Colonic mucosa (tissue), 4 donors: ENCODE measurements at regions not wholly inside any gene's neighbourhood (a gene's known extent, or its start where the extent isn't known, plus 50 kb on each side); places are given as distances from the start of the nearest gene placed in this dataset.
"Not testable (repeated sequence)": the region's sequence is repeated elsewhere in the genome, so short reads cannot be mapped to it uniquely, and the experiment has no call there.

ENCODE experiments used
- DNase-seq: peaks from one replicate; pipeline ENCODE4 v3.0.0-alpha.2; 2020
- H3K27ac ChIP-seq: fragments of 200-600 bp; one replicate; pipeline ENCODE4 v1.8.0; 2021
- H3K27me3 ChIP-seq: fragments of 200-600 bp; one replicate; pipeline ENCODE4 v1.8.0; 2021
- H3K36me3 ChIP-seq: fragments of 200-600 bp; one replicate; pipeline ENCODE4 v1.8.0; 2021
- H3K4me1 ChIP-seq: fragments of 200-600 bp; one replicate; pipeline ENCODE4 v1.8.0; 2021; ENCODE audit warnings: mild to moderate bottlenecking
- H3K4me3 ChIP-seq: fragments of 200-600 bp; one replicate; pipeline ENCODE4 v1.8.0; 2021
- H3K9ac ChIP-seq, 2 donors: one replicate each; pipeline ENCODE4 v1.7.0; 2013; ENCODE audit warnings: control low read depth in 2 of 2, low read depth in 2 of 2, low read length in 2 of 2
- H3K9me3 ChIP-seq: fragments of 200-600 bp; one replicate; pipeline ENCODE4 v1.8.0; 2021
- intact Hi-C: fragments of 100-400 bp; cut with DNase I; formaldehyde crosslinking; loops from one replicate; pipeline ENCODE4 v1.14.1; 2022
- TF ChIP-seq, protein P1 (sequence below): fragments of 200-600 bp; IDR thresholded peaks from one replicate; pipeline ENCODE4 v1.8.0; 2022; ENCODE audit warnings: antibody characterized with exemption, mild to moderate bottlenecking
- donor health status: healthy.
- donor health status: DM: no; HTN: no; CAD: no.
- donor health status: DM: no; HTN: no; CAD: no.

DNA sequence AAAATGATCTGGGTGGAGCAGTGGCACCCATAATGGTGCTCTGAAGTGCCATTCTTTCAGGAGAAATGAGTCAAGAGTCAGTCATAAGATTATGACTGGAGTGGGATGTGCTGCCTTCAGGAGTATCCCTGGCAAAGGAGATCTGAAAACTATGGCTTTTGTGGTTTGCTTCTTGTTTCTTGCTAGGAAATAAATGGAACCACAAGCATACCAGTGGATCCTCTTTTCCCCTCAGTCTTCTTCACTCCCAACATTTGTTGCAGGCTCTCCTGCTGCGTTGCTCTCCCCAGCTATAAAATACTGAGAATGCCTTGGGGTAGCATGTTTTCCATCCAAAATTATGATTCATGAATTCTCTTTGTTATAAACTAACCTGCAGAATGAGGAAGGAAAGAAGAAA, 199.1 kb downstream of the NNT start:
- TF ChIP-seq, protein P1, sequence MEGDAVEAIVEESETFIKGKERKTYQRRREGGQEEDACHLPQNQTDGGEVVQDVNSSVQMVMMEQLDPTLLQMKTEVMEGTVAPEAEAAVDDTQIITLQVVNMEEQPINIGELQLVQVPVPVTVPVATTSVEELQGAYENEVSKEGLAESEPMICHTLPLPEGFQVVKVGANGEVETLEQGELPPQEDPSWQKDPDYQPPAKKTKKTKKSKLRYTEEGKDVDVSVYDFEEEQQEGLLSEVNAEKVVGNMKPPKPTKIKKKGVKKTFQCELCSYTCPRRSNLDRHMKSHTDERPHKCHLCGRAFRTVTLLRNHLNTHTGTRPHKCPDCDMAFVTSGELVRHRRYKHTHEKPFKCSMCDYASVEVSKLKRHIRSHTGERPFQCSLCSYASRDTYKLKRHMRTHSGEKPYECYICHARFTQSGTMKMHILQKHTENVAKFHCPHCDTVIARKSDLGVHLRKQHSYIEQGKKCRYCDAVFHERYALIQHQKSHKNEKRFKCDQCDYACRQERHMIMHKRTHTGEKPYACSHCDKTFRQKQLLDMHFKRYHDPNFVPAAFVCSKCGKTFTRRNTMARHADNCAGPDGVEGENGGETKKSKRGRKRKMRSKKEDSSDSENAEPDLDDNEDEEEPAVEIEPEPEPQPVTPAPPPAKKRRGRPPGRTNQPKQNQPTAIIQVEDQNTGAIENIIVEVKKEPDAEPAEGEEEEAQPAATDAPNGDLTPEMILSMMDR, result no peak

DNA sequence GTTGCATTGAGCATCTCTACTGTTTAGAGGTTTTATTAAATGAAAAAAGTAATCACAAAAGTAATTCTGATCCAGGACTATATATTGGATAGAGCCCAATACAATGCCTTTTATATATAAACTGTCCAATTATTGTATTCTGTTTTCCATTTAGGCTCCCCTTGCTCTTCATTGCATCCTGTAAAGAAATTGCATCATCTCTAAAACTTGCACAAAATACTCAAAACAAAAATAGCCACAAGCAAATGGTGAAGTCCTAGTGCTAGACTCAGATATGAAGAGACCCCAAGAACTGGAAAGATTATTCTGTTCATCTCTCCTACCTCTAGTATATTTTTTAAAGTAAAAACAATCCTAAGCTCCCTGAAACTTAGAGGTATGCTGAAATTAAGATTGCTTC, 195.8 kb downstream of the NNT start:
- Histone ChIP-seq H3K27ac (no peak overlapping the region), H3K4me3 (no peak overlapping the region), H3K27me3 (no peaks in the 10 kb centered on the region), H3K36me3 (no peaks in the 10 kb centered on the region), H3K4me1 (no peaks in the 10 kb centered on the region), H3K9me3 (no peaks in the 10 kb centered on the region), H3K9ac (no peak overlapping the region)
- no peak for DNase-seq
- TF ChIP-seq, protein P1, result no peak
- intact Hi-C loops, result no loop called here

More for the DNA sequence above, 199.1 kb downstream of the NNT start:
- intact Hi-C loops, result no loop called here
- H3K9ac ChIP-seq, result no peak overlapping the region
- no peaks in the 10 kb centered on the region for H3K27me3 ChIP-seq
- no peak overlapping the region for H3K4me3 ChIP-seq
- no peak for DNase-seq
- H3K27ac ChIP-seq, result no peak overlapping the region
- no peaks in the 10 kb centered on the region for H3K9me3 ChIP-seq
- no peaks in the 10 kb centered on the region for H3K4me1 ChIP-seq
- H3K36me3 ChIP-seq, result no peaks in the 10 kb centered on the region

- H3K36me3 ChIP-seq, H3K4me1 ChIP-seq, intact Hi-C loops, H3K9me3 ChIP-seq, DNase-seq, H3K27me3 ChIP-seq, H3K4me3 ChIP-seq, H3K9ac ChIP-seq, H3K27ac ChIP-seq: not testable (repeated sequence)
These were observed 188.9 kb downstream of the NNT start for GRCh38 chr5:43791880-43792279.

GRCh38 chr5:43785198-43785597, 182.2 kb downstream of the NNT start:
- Histone ChIP-seq H3K4me3 (no peak overlapping the region), H3K27me3 (no peaks in the 10 kb centered on the region), H3K4me1 (no peaks in the 10 kb centered on the region), H3K27ac (no peak overlapping the region), H3K9me3 (no peaks in the 10 kb centered on the region), H3K36me3 (no peaks in the 10 kb centered on the region), H3K9ac (no peak overlapping the region)
- no peak for DNase-seq
- TF ChIP-seq, protein P1, result no peak
- intact Hi-C loops, result no loop called here

DNA sequence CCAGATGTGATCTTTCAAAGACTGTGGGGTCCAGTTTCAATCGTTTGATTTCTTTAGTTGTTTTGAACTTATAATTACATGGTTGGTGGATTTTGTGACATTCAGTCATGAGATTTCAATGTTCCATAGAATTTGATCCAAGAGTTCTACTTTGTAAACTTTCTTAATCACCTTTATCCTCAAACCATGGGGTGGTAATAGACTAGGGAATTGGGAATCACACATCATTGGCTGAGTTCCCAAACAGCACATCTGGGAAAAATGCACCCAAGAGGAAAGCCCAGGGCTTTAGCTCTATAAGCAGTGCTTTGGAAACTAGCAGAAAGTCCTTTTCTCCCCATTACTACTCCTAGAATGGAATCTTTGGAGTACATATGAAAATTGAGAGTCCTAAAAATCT, 177.6 kb downstream of the NNT start:
- no peaks in the 10 kb centered on the region for H3K36me3 ChIP-seq
- no peak overlapping the region for H3K4me3 ChIP-seq
- no peaks in the 10 kb centered on the region for H3K4me1 ChIP-seq
- no peak overlapping the region for H3K27ac ChIP-seq
- no peaks in the 10 kb centered on the region for H3K9me3 ChIP-seq
- TF ChIP-seq, protein P1, result no peak
- intact Hi-C loops, result no loop called here
- H3K9ac ChIP-seq, result no peak overlapping the region
- DNase-seq, result no peak
- H3K27me3 ChIP-seq, result no peaks in the 10 kb centered on the region

DNA sequence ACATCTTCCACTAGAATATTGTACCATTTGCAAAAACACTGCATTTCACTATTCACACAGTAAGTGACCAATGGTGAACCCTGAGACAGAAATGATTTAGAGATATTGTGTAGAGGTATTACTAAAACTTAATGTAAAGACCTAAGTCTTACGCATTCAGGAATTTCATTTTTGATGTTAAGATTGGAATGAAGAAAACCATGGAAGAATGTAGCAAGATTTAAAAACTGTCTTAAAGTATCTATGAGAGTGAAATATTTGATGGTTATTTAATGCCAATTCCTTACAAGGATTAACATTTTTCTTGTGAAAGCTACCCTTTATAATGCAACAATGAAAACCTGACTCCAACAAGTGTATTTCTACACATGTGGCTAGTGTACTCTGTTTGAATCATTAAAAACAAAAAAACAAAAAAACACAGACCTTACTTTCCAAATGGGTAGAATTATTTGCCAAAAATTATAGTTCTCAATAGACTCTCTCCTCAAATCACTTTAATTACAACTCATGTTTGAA, 172.0 kb downstream of the NNT start:
- Histone ChIP-seq H3K4me3 (no peak overlapping the region), H3K9me3 (no peaks in the 10 kb centered on the region), H3K9ac (no peak overlapping the region), H3K27me3 (no peaks in the 10 kb centered on the region), H3K4me1 (no peaks in the 10 kb centered on the region), H3K36me3 (no peaks in the 10 kb centered on the region), H3K27ac (no peak overlapping the region)
- TF ChIP-seq, protein P1, result no peak
- intact Hi-C loops, result no loop called here
- no peak for DNase-seq
